SK-N-SH (cell line): ENCODE measurements at regions not wholly inside any gene's neighbourhood (a gene's known extent, or its start where the extent isn't known, plus 50 kb on each side); places are given as distances from the start of the nearest gene placed in this dataset.

Source experiments
- CTCF ChIP-seq: fragments of 200-600 bp; sonication (generic); IDR thresholded peaks from 2 replicates; pipeline ENCODE4 v1.6.1; 2017; ENCODE audit warnings: antibody characterized with exemption, mild to moderate bottlenecking, moderate library complexity
- EZH2phosphoT487 ChIP-seq: fragments of 200-600 bp; sonication (generic); IDR thresholded peaks from 2 replicates; pipeline ENCODE4 v1.6.1; 2017; ENCODE audit warnings: low read depth, mixed run types, mild to moderate bottlenecking, antibody characterized with exemption, moderate library complexity, borderline replicate concordance
- GABPA ChIP-seq: IDR thresholded peaks from 2 replicates; pipeline ENCODE4 v1.4.0; 2012; ENCODE audit warnings: low read depth, mild to moderate bottlenecking
- MAX ChIP-seq: IDR thresholded peaks from 2 replicates; pipeline ENCODE4 v1.4.0; 2012; ENCODE audit warnings: low read depth
- REST ChIP-seq: IDR thresholded peaks from 2 replicates; pipeline ENCODE4 v1.6.1; 2012; ENCODE audit warnings: mild to moderate bottlenecking, low read depth, low read length, moderate library complexity
- RFX5 ChIP-seq: IDR thresholded peaks from 2 replicates; pipeline ENCODE4 v1.6.1; 2012; ENCODE audit warnings: mild to moderate bottlenecking, improper control_type of control experiment, low read length
- SIN3A ChIP-seq: IDR thresholded peaks from 2 replicates; pipeline ENCODE4 v1.6.1; 2012; ENCODE audit warnings: low read depth, mild to moderate bottlenecking, low read length, moderate library complexity, borderline replicate concordance
- SMC3 ChIP-seq: IDR thresholded peaks from 2 replicates; pipeline ENCODE4 v1.6.1; 2012; ENCODE audit warnings: low read depth, low read length, improper control_type of control experiment
- TAF1 ChIP-seq: IDR thresholded peaks from 2 replicates; pipeline ENCODE4 v1.6.1; 2012; ENCODE audit warnings: low read depth, mild to moderate bottlenecking, low read length, moderate library complexity, borderline replicate concordance
- TCF12 ChIP-seq: IDR thresholded peaks from 2 replicates; pipeline ENCODE4 v1.4.0; 2012
- USF1 ChIP-seq: IDR thresholded peaks from 2 replicates; pipeline ENCODE4 v1.4.0; 2012; ENCODE audit warnings: low read depth, borderline replicate concordance
- TF ChIP-seq, protein P1 (sequence below): fragments of 150-350 bp; IDR thresholded peaks from 2 replicates; pipeline ENCODE4 v1.6.1; 2017; ENCODE audit warnings: antibody characterized with exemption, low read length, low read depth, borderline replicate concordance

GRCh38 chr5:114054594-114054993, 307.3 kb upstream of the KCNN2 start:
- TF ChIP-seq REST (no peak), GABPA (no peak), SMC3 (no peak), SIN3A (no peak), CTCF (no peak), EZH2phosphoT487 (no peak), MAX (no peak), TAF1 (no peak), TCF12 (no peak), USF1 (no peak), RFX5 (no peak)
- TF ChIP-seq, protein P1, sequence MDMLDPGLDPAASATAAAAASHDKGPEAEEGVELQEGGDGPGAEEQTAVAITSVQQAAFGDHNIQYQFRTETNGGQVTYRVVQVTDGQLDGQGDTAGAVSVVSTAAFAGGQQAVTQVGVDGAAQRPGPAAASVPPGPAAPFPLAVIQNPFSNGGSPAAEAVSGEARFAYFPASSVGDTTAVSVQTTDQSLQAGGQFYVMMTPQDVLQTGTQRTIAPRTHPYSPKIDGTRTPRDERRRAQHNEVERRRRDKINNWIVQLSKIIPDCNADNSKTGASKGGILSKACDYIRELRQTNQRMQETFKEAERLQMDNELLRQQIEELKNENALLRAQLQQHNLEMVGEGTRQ = no peak
